DND-41 (cell line): ENCODE measurements at regions not wholly inside any gene's neighbourhood (a gene's known extent, or its start where the extent isn't known, plus 50 kb on each side); places are given as distances from the start of the nearest gene placed in this dataset.

ENCODE experiments used
- ATAC-seq: fragments of 200-7000 bp; cut with Tn5 transposase; 3 replicates; pipeline ENCODE4 v1.9.1; 2021; ENCODE audit warnings: low read depth; ENCODE audit not compliant: insufficient read depth
- DNase-seq: peaks from one replicate; pipeline ENCODE4 v3.0.0-alpha.2; 2020
- H2AFZ ChIP-seq: 2 replicates; pipeline ENCODE4 v1.6.0; 2012; ENCODE audit warnings: low read depth, low read length
- H3K27ac ChIP-seq: 2 replicates; pipeline ENCODE4 v1.5.1; 2012; ENCODE audit warnings: low read length, inconsistent platforms
- H3K27me3 ChIP-seq: fragments of 200-600 bp; sonication (generic); 2 replicates; pipeline ENCODE4 v1.6.0; 2012; ENCODE audit warnings: low read length, mild to moderate bottlenecking, inconsistent platforms; ENCODE audit not compliant: insufficient read depth, poor library complexity
- H3K36me3 ChIP-seq: 2 replicates; pipeline ENCODE4 v1.5.1; 2012; ENCODE audit warnings: low read length, inconsistent platforms; ENCODE audit not compliant: insufficient read depth
- H3K4me1 ChIP-seq: 2 replicates; pipeline ENCODE4 v1.5.1; 2012; ENCODE audit warnings: mild to moderate bottlenecking, low read length; ENCODE audit not compliant: insufficient read depth
- H3K4me2 ChIP-seq: 2 replicates; pipeline ENCODE4 v1.6.0; 2012; ENCODE audit warnings: mild to moderate bottlenecking, moderate library complexity, low read length, inconsistent platforms; ENCODE audit not compliant: insufficient read depth
- H3K4me3 ChIP-seq, 2 experiments: fragments of 200-600 bp in 1 of 2; shearing (Covaris generic) in 1 of 2; 2 replicates each; pipeline ENCODE4 v1.5.1; 2012 to 2016; ENCODE audit warnings: inconsistent platforms in 2 of 2, low read length in 2 of 2, mild to moderate bottlenecking in 2 of 2, low read depth in 1 of 2, moderate library complexity in 1 of 2
- H3K79me2 ChIP-seq: 2 replicates; pipeline ENCODE4 v1.6.0; 2012; ENCODE audit warnings: low read length, inconsistent platforms; ENCODE audit not compliant: insufficient read depth
- H3K9ac ChIP-seq: 2 replicates; pipeline ENCODE4 v1.6.0; 2012; ENCODE audit warnings: low read depth, mild to moderate bottlenecking, inconsistent platforms, low read length, moderate library complexity
- H3K9me3 ChIP-seq: 2 replicates; pipeline ENCODE4 v1.5.1; 2012; ENCODE audit warnings: low read length, moderate library complexity, mild to moderate bottlenecking, inconsistent platforms; ENCODE audit not compliant: insufficient read depth, severe bottlenecking
- H4K20me1 ChIP-seq: 2 replicates; pipeline ENCODE4 v1.6.0; 2012; ENCODE audit warnings: low read length; ENCODE audit not compliant: insufficient read depth
- EZH2 ChIP-seq: IDR thresholded peaks from 3 replicates; pipeline ENCODE4 v1.6.1; 2012; ENCODE audit warnings: borderline replicate concordance, low read depth, mild to moderate bottlenecking, moderate library complexity, low read length, inconsistent platforms; ENCODE audit not compliant: severe bottlenecking
- TF ChIP-seq, protein P1 (sequence below): IDR thresholded peaks from 2 replicates; pipeline ENCODE4 v1.5.1; 2012; ENCODE audit warnings: borderline replicate concordance, low read length, moderate library complexity, mild to moderate bottlenecking; ENCODE audit not compliant: poor library complexity, severe bottlenecking; ENCODE audit errors: extremely low read depth

DNA sequence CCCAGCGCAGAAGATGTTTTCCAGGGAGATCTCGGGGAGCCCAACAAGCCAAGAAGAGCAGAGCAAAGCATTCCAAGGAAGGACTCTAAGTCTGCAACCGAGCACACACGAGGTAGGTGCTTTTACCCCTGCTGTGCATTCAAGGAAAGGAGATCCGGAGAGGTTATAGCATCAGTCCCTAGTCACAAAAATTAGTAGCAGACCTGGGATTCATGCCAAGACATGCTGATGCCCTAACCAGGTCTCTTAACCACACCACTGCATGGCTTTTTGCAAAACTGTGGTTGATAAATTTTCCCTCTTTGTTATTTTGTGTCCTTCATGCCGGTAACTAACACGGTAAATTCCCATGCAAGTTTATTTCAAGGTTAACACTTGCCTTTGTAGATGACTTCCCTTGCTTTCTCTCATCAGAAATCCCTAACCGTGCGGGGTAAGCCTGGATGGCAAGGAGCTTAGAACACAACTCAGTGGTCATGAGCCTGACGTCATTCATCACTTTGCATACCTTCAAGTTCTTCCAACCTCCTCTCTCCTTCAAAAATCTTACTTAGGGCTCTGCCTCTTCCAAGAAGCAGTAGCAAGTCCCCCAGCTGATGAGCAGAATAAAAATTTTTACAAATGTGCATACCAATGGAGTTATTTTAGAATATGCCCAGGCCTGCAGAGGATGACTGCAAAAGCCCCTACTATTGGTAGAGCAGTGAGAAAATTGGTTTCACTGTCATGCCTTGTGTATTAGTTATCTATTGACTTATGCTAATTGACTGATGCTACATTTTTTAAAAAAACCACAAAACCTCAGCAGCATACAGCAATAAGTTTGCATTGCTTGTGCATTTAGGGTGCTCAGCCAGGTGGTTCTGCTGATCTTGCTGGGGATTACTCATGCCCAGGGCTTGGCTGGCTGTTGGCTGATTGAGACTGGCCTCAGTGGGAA, 465.1 kb downstream of the MN1 start:
- H2AFZ ChIP-seq = no peak overlapping the region
- ATAC-seq (no peak), DNase-seq (no peak)
- no peak overlapping the region for H3K4me2 ChIP-seq
- no peaks in the 10 kb centered on the region for H3K9me3 ChIP-seq
- no peaks in the 10 kb centered on the region for H3K79me2 ChIP-seq
- H4K20me1 ChIP-seq = no peaks in the 10 kb centered on the region
- H3K4me1 ChIP-seq = no peaks in the 10 kb centered on the region
- no peak overlapping the region for H3K4me3 ChIP-seq
- H3K36me3 ChIP-seq = no peaks in the 10 kb centered on the region
- H3K27ac ChIP-seq = no peak overlapping the region
- no peaks in the 10 kb centered on the region for H3K27me3 ChIP-seq
- no peak overlapping the region for H3K9ac ChIP-seq
- TF ChIP-seq EZH2 = no peak
- TF ChIP-seq, protein P1, sequence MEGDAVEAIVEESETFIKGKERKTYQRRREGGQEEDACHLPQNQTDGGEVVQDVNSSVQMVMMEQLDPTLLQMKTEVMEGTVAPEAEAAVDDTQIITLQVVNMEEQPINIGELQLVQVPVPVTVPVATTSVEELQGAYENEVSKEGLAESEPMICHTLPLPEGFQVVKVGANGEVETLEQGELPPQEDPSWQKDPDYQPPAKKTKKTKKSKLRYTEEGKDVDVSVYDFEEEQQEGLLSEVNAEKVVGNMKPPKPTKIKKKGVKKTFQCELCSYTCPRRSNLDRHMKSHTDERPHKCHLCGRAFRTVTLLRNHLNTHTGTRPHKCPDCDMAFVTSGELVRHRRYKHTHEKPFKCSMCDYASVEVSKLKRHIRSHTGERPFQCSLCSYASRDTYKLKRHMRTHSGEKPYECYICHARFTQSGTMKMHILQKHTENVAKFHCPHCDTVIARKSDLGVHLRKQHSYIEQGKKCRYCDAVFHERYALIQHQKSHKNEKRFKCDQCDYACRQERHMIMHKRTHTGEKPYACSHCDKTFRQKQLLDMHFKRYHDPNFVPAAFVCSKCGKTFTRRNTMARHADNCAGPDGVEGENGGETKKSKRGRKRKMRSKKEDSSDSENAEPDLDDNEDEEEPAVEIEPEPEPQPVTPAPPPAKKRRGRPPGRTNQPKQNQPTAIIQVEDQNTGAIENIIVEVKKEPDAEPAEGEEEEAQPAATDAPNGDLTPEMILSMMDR = no peak

DNA sequence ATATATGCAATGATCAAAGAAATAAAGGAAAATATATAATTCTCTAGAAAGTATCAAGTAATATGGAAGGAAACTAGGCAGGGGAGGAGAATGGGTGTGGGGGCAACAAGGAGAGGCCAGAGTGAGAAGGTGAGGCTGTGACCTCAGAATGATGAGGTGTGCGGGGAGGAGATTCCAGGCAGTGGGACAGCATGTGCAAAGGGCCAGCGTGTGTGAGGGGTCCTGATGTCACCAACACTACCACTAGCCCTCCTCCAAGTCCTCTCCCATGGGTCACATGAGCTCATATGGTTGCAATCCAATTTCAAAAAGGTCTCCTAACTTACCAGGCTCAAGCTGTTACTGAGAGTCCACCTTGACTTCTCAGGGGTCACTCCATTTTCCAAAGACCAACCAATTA, 463.9 kb downstream of the MN1 start:
- no peaks in the 10 kb centered on the region for H4K20me1 ChIP-seq

DNA sequence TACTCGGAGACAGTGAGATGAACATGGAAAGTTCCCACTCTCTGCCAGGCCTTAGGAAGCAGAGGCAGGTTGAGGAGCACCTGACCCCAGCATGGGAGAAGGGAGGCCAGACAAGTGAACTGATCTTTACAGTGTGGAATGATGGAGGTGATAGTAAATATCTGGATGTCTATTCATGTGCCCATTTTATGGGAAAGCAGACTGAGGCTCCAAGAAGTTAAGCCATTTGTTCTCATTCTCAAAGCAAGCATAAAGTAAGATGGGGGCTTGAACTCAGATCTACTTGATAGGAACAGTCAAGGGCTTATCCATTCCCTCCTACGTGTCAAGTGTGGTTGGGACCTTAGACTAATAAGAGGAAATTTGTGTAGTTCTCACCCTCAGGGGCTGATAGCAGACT, 461.5 kb downstream of the MN1 start:
- Histone ChIP-seq H3K4me1 (no peaks in the 10 kb centered on the region), H3K36me3 (no peaks in the 10 kb centered on the region), H3K27ac (no peak overlapping the region), H3K27me3 (no peaks in the 10 kb centered on the region), H3K9me3 (no peaks in the 10 kb centered on the region), H3K79me2 (no peaks in the 10 kb centered on the region), H3K9ac (no peak overlapping the region), H2AFZ (no peak overlapping the region), H3K4me2 (no peak overlapping the region), H4K20me1 (no peaks in the 10 kb centered on the region), H3K4me3 (no peak overlapping the region)
- TF ChIP-seq, protein P1 = no peak
- no peak for TF ChIP-seq EZH2
- no peak for DNase-seq
- ATAC-seq = no peak

More for the DNA sequence above, 463.9 kb downstream of the MN1 start:
- no peak overlapping the region for H3K4me3 ChIP-seq
- no peak for DNase-seq
- TF ChIP-seq EZH2 = no peak
- TF ChIP-seq, protein P1 = no peak
- H3K9me3 ChIP-seq = no peaks in the 10 kb centered on the region
- no peaks in the 10 kb centered on the region for H3K27me3 ChIP-seq
- H3K4me2 ChIP-seq = no peak overlapping the region
- no peak overlapping the region for H2AFZ ChIP-seq
- H3K79me2 ChIP-seq = no peaks in the 10 kb centered on the region
- H3K36me3 ChIP-seq = no peaks in the 10 kb centered on the region
- no peak for ATAC-seq
- H3K9ac ChIP-seq = no peak overlapping the region
- H3K4me1 ChIP-seq = no peaks in the 10 kb centered on the region
- no peak overlapping the region for H3K27ac ChIP-seq
